ENCODE measurements at regions not wholly inside any gene's neighbourhood (a gene's known extent, or its start where the extent isn't known, plus 50 kb on each side); places are given as distances from the start of the nearest gene placed in this dataset.

DNA sequence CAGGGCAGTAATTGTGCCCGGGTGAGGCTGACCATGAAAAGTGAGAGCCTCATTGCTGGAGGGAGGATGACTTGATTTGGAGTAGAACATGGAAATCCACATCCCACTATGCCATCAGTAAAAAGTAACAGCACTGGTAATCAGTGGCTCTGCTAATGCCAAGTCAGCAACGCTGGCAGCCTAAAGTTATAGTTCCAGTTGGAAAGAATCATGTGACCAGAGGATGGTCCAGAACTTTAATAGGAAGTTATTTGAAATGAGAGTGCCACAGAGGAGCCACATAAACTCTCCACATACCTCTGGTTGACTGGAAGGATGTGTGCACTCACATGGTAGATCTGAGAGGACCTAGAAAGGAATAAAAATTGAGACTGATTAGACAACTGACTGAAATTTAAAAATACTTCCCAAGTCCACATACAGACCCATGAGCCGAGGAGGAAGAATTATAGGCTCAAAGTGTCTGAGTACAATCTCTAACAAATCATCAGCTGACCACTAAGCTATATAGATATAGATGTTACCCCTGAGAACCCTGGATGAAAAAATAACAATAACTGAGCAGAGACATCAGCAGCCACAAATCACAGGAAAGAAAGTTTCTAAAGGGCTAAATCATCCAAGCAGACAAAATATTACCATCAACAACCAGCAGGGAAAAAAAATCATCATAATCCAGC is 346.8 kb downstream of the STK39 start:
- no peak for DNase-seq (ENCODE audit: low spot score)

DNA sequence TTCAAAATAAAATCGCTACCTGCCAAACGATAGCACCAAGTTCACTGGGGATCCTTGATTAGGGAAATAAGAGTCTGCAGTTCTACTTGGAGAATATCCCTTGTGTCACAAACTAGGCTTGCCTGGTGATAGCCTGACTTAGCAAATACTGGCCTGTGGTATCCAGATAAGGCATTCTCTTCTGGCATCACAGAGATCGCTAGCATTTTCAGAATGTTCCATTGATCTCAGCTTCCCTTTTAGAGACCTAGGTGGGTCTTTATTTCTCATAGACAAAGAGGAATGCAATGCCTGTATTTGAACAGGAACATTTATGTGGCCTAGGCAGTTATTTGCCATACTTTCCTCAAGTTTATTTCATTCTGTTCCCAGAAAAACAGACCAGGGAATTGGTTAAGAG is 349.1 kb downstream of the STK39 start:
- DNase-seq (ENCODE audit: low spot score) (no peak), ATAC-seq (no peak)

More for the DNA sequence above, 346.8 kb downstream of the STK39 start:
- ATAC-seq: no peak

DNA sequence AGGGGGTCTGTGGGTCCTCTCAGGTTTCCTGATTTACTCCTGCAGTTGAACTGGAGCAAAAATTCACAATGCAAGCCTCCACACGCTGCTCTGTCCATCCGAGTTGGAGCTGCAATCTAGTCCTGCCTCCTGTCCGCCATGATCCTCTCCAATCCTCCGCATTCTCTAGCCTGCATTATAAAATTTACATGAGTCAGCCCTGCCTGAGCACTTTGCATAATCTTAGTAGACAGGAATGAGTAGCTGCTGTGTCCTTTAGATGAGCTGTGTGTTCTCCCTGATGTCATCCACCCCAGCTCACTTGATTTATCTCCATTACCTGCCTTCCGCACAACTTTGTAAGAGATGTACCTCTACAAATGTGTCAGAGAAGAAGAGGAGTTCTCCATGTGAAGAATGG is 355.6 kb downstream of the STK39 start:
- ATAC-seq (no peak), DNase-seq (ENCODE audit: low spot score) (no peak)

DNA sequence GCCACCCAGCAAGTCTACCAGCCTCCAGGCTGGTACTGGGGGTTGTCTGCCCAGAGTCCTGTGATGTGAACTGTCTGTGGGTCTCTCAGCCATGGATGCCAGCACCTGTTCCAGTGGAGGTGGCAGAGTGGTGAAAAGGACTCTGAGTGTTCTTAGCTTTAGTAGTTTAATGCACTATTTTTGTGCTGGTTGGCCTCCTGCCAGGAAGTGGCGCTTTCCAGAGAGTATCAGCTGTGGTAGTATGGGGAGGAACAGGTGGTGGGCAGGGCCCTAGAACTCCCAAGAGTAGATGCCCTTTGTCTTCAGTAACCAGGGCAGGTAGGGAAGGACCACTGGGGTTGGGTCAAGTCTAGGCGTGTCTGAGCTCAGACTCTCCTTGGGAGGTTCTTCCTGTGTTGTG is 356.7 kb downstream of the STK39 start:
- ATAC-seq (no peak), DNase-seq (ENCODE audit: low spot score) (no peak)

DNA sequence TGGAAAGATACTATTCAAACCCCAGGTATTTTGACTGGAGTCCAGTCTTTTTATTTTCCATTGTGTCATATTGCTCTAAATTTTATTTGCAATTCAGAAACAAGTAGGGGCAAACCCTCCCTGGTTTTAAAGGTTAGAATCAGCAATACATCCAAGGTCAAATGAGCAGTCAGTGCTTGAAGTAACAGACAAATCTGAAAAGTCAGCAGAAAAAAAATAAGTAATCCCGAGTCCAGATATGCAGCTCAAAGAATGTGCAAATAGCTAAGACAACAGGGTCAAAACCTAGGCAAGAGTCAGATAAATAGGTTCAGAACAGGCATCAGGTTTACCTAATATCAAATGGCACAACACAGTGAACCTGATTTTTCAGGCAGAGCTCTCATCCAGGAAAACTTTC is 367.0 kb downstream of the STK39 start:
- ATAC-seq (no peak), DNase-seq (ENCODE audit: low spot score) (no peak)

DNA sequence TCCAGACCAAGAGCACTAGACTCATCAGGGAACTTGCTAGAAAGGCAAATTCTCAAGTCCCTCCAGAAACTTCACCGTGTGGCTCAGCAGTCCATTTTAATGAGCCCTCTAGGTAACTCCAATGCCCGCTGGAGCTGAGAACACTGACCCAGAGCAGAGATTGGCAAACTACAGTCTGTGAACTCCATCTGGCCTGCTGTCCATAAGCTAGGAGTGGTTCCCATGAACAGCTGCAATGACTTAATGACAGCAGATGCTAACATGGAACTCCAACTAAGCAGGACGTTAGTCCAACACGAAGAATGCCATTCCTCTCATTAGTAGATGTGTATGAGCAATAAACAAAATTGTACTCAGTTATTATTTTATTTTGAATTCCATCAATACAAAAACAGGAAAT is 371.9 kb downstream of the STK39 start:
- DNase-seq (ENCODE audit: low spot score) (no peak), ATAC-seq (no peak)

DNA sequence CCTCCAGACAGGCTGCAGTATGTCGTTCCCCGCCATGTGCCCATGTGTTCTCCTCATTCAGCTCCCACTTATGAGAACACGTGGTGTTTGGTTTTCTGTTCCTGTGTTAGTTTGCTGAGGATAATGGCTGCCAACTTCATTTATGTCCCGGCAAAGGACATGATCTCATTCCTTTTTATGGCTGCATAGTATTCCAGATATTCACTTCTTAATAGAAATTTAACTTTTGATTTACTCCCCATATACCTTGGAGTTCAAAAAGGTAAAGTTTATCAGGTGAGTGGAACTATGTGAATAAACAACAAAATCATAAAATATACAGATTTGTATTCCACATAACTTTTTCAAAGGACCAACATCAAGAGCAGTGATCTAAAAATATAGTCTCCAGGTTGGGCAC is 372.6 kb downstream of the STK39 start:
- ATAC-seq: no peak
- DNase-seq (ENCODE audit: low spot score): no peak

DNA sequence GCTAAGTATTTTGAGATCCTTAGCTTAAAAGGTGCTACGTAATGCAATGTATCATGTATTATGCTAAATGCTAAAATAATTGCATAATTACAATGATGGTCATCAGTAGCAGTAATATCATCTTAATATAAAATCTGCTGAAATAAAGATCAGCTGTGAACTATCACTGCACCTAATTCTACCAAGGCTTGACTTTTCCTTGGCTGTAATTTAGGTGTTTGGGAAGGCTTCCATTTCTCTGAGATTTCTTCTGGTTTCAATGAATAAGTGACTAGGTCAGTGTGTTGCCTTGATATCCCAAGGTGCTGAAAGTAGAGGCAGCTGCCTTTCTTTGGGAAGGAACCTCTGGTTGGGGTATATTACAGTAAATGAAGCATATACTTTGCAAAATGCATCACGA is 376.1 kb downstream of the STK39 start:
- ATAC-seq: no peak
- no peak for DNase-seq (ENCODE audit: low spot score)

DNA sequence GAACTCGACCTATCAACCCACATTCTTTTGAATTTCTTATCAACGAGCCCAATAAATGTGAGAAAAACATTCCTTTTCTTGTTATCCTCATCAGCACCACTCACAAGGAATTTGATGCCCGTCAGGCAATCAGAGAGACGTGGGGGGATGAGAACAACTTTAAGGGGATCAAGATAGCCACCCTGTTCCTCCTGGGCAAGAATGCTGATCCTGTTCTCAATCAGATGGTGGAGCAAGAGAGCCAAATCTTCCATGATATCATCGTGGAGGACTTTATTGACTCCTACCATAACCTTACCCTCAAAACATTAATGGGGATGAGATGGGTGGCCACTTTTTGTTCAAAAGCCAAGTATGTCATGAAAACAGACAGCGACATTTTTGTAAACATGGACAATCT is 378.2 kb downstream of the STK39 start:
- DNase-seq (ENCODE audit: low spot score): no peak
- no peak for ATAC-seq

DNA sequence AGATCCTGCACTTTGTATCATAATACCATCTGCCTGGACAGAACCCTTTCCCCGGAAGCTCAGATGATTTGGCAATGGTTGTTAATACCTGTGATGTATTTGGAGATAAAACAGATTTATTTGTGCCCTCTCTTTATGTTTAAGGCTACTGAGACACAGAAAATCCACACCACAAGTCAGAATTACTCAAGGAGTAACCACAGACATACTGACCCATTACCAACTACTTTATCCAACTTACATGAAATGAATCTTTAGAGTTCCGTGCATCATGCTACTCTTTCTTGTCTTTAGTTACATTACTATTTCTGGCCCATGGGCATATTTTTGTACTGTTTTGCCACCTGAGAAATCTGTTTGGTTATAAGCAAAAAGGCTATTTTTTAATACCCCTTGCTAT is 384.0 kb downstream of the STK39 start:
- ATAC-seq: no peak
- no peak for DNase-seq (ENCODE audit: low spot score)

DNA sequence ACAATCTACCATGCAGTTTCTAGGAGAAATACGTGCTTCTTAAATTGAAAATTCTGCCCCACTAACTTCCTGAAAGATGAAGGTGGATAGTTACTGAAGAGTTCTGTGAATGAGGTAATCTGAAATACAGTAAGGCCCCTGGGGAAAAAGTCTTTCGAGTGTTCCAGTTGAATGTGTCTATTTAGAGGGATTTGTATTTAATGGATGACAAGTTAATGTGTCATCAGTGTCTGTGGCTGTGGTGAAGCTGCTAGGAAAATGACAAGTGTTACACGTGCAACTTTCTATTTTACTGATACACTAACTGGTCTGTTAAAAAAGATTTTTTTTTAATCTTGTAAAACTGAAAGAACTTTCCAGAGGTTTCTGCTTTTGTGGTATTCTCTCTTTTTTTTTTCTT is 384.6 kb downstream of the STK39 start:
- no peak for ATAC-seq
- no peak for DNase-seq (ENCODE audit: low spot score)

DNA sequence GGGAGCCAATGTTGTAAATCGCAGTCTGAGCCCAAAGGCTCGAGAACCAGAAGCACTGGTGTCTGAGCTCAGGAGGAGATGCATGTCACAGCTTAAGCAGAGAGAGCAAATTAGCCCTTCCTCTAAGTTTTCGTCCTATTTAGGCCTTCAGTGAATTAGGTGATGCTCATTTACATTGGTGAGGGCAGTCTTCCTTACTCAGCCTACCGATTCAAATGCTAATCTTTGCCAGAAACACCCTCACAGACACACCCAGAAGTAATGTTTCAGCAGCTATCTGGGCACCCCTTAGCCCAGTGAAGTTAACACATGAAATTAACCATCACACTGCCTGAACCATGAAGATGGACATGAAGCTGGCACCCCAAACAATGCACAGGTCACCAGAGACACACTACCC is 385.1 kb downstream of the STK39 start:
- no peak for ATAC-seq
- DNase-seq (ENCODE audit: low spot score): no peak

DNA sequence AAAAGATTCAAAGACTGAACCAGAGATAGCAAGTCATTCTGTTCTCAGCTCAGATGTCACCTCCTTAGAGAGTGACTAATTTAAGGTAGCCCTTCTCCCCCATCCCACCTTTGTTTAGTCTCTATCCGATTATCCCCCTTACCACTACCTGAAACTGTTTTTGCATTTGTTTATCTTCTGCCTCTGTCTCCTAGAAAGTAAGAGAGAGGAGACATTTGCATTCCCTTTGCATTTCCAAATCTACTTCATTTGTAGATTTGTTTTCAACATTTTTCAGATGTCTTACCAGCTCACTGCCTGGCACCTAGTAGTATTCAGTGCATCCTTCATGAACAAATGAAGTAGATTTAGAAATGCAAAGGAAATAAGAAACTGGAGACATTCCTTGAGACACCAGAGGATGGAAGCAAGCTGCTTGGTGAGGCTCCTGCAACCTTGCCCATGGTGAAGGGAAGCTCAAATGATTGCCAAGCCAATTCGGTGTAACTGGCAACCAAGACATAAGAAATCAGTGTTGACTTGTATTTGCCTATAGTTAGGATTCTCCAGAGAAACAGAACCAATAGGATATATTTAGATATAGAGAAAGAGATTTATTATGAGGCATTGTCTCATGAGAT is 385.7 kb downstream of the STK39 start:
- ATAC-seq: no peak

DNA sequence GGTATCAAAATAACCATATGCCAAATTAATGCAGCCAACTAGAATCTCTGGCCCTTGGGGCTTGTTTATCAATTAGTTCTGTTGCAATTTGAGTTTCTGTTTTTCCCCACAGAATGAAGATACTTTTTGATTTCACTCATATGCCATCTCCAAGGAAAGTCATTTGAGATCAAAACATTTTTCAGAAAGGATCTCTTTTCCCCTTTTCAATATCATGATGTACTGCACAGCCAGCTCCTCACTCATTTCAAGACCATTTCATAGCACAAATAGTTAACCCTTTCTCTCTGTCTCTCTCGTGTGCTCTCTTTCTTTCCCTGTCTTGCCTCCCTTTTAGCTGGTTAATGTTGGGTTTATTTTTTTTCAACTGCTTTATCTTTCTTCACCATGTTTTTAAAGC is 387.3 kb downstream of the STK39 start:
- DNase-seq (ENCODE audit: low spot score) (no peak), ATAC-seq (no peak)

More for the DNA sequence above, 385.7 kb downstream of the STK39 start:
- no peak for DNase-seq (ENCODE audit: low spot score)

DNA sequence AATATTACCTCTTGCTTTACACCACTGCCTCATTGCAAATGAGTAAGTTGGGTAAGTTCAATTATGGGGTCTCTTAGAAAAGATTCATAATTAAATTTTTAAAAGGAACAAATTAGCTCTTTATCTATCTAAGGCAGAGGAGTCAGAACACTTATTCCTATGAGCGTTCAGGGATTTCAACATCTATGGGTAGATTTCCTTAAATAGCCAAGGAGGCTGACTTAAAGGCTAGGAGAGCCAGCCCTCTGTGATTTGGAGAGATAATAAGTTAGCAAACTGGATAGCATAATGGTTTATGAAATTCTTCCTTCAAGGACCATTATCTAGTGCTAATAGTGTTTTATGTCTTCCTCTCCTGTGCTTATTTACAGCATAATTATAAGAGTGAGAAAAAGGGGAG is 387.7 kb downstream of the STK39 start:
- no peak for DNase-seq (ENCODE audit: low spot score)
- no peak for ATAC-seq

DNA sequence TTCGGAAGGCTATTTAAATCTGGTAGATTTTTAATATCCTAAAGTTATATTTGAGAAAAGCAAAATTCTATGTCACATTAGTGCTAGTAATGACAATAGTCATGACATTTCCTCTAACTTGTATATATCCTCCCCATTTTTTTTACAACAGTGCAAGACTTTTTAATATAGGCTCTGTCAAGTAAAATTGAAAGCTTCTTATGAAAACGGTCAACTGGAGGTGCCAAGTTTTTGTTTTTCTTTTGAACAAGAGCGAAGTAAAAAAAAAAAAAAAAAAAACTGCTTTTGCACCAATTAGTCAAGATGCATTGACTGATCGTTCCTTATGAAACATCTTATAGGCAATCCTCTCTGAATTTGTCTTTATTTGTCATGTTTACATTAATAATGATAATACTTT is 389.3 kb downstream of the STK39 start:
- DNase-seq (ENCODE audit: low spot score) (no peak), ATAC-seq (no peak)

DNA sequence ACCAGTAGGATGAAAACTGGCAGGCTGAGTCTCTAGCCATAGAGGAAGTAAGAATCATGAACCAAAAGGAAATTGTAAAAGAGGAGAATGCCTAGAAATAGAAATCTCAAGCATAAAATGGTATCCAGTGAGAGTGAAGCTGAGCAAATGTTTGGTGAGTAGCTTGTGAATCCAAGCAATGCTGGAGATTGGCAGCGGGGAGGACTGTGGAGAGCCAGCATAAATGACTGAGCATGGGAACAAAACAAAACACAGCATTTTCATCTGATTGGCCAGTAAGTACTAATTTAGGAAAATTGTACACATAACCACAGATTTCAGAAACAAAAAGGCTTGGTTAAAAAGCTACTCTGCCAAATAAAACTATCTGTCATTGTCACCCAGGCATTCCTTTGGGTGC is 390.0 kb downstream of the STK39 start:
- ATAC-seq (no peak), DNase-seq (ENCODE audit: low spot score) (no peak)

DNA sequence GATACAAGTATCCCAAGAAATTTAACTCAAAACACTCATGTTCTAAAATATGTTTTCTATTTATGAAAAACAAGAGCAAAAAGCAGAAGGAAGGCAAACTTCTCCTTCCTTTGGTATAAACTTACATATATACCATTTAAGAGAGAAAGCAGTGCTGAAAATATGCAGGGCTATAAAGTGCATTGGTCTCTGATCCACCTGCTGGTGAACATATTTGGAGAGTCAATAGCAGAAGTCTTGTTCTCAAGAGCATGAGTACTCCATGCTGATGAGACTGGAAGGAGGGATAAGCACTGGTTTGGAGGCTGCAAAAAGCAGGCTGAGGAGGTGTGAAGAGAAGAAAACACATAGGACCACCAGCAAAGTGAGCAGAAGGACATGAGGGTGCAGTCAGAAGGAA is 391.2 kb downstream of the STK39 start:
- peak; percentile 59 for ATAC-seq

DNA sequence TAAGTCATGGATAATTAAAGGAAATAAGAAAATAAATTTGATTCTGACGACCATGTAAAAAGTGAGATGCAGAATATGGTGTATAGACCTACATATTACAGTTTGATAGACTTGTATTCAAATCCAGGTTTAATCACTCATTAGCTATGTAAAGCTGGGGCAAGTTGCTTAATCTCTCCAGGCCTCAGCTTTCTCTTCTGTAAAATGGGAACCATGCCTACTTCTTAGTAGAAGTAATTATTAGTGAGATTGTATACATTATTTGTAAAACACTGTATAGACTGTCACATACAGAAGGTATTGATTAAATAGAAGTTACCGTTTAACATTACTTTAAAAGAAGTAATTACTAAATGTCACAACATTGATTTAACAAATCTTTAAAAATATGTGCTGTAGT is 392.2 kb downstream of the STK39 start:
- no peak for ATAC-seq

More for the DNA sequence above, 391.2 kb downstream of the STK39 start:
- no peak for DNase-seq (ENCODE audit: low spot score)

DNA sequence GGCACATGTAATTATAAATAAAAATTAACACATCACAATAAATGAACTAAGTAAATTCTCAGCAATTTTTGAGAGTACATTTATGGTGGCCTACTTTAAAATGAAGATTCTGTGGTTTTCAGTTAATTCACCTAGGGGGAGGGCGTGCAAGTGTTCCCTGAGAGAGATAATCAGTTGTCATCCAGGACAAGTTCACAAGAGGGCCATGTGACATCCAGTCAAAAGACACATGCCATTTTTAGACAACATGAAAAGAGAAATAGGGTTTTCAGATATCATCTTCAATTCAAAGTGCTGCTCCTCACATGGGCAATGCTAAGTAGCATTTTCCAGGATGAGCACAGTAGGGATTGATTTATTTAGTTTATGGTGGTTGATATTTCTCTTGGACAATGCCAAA is 393.7 kb downstream of the STK39 start:
- ATAC-seq: no peak
- DNase-seq (ENCODE audit: low spot score): no peak

More for the DNA sequence above, 392.2 kb downstream of the STK39 start:
- no peak for DNase-seq (ENCODE audit: low spot score)

DNA sequence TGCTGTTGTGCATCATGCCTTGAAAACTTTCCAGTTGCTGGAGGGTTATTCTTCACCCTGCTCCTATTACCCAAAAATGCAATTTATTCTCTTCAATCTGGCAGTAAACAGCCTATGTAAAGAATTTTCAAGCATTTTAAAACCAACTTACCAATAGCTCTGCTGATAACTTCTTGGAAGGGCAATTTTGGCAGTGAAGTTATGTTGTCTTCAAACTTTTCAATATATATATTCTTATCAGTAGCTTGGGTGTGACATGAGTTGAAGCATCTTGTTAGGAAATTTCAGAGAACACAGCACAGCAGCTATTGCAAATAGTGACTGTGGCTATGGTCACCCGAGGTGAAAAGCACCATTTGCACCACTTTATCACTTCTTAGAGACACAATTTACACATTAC is 395.5 kb downstream of the STK39 start:
- no peak for DNase-seq (ENCODE audit: low spot score)
- no peak for ATAC-seq

DNA sequence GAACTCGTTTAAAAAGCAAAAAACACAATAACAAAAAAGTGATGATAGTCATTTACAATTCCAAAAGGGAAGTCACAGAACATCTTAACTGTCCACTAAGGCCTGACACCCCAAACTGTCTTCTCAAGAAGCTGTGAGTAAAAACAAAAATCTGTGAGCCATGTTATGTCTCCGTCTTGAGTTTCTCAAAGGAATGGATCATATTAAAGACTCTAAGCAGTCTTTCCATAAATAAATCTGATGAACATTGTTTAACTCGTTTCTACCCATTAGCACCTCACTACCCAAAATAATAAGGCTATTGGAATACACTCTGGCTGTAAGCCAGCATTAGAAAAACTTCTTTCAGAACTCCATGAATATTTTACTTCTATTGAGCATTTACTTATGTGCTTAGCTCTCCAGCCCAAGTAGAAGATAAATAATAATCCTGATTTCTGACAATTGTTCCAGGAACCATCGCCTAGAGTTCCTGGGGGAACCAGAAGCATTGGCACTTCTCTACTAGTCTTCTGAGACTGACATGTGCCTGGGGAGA is 396.0 kb downstream of the STK39 start:
- ATAC-seq (no peak), DNase-seq (ENCODE audit: low spot score) (no peak)
